ENCODE measurements at regions not wholly inside any gene's neighbourhood (a gene's known extent, or its start where the extent isn't known, plus 50 kb on each side); places are given as distances from the start of the nearest gene placed in this dataset.

- TF ChIP-seq CTCF (IDR thresholded peaks at IDR 0.05): no peak
- intact Hi-C loops (cut with DNase I): no loop called here
- no peaks in the 10 kb centered on the region for H3K9me3 ChIP-seq
- no peak overlapping the region for H3K27ac ChIP-seq
- H3K4me1 ChIP-seq: no peaks in the 10 kb centered on the region
- no peak for DNase-seq
- H3K4me3 ChIP-seq: no peak overlapping the region
- no peaks in the 10 kb centered on the region for H3K36me3 ChIP-seq
- H3K9ac ChIP-seq (ENCODE audit: low read depth in 2 of 2, low read length in 2 of 2): no peak overlapping the region
- H3K27me3 ChIP-seq: no peaks in the 10 kb centered on the region
Observed at GRCh38 chr4:96012687-96013086, 172.8 kb downstream of the PDHA2 start.

GRCh38 chr4:96016634-96017299 is 176.9 kb downstream of the PDHA2 start:
- H3K9ac ChIP-seq (ENCODE audit: low read depth in 2 of 2, low read length in 2 of 2): no peak overlapping the region
- no peak overlapping the region for H3K4me3 ChIP-seq
- no peak for TF ChIP-seq CTCF (IDR thresholded peaks at IDR 0.05)
- no peaks in the 10 kb centered on the region for H3K4me1 ChIP-seq
- DNase-seq: no peak
- intact Hi-C loops (cut with DNase I): no loop called here
- no peak overlapping the region for H3K27ac ChIP-seq
- no peaks in the 10 kb centered on the region for H3K27me3 ChIP-seq
- H3K36me3 ChIP-seq: no peaks in the 10 kb centered on the region
- no peaks in the 10 kb centered on the region for H3K9me3 ChIP-seq

- TF ChIP-seq CTCF (IDR thresholded peaks at IDR 0.05): no peak
- intact Hi-C loops (cut with DNase I): no loop called here
- no peak overlapping the region for H3K9ac ChIP-seq (ENCODE audit: low read depth in 2 of 2, low read length in 2 of 2)
- H3K4me1 ChIP-seq: no peaks in the 10 kb centered on the region
- H3K27ac ChIP-seq: no peak overlapping the region
- H3K36me3 ChIP-seq: no peaks in the 10 kb centered on the region
- no peak for DNase-seq
- H3K9me3 ChIP-seq: no peaks in the 10 kb centered on the region
- no peak overlapping the region for H3K4me3 ChIP-seq
- no peaks in the 10 kb centered on the region for H3K27me3 ChIP-seq
Observed at GRCh38 chr4:96025011-96025410, 185.1 kb downstream of the PDHA2 start.

- TF ChIP-seq CTCF (IDR thresholded peaks at IDR 0.05): peak; percentile 27
- Histone ChIP-seq H3K9ac (ENCODE audit: low read depth in 2 of 2, low read length in 2 of 2) (no peak overlapping the region), H3K27me3 (no peaks in the 10 kb centered on the region), H3K4me1 (no peaks in the 10 kb centered on the region), H3K9me3 (no peaks in the 10 kb centered on the region), H3K36me3 (no peaks in the 10 kb centered on the region), H3K27ac (no peak overlapping the region), H3K4me3 (no peak overlapping the region)
- intact Hi-C loops (cut with DNase I): no loop called here
- DNase-seq: no peak
Observed at GRCh38 chr4:96035727-96036126, 195.8 kb downstream of the PDHA2 start.

GRCh38 chr4:96036781-96037180 is 196.9 kb downstream of the PDHA2 start:
- no peaks in the 10 kb centered on the region for H3K9me3 ChIP-seq
- TF ChIP-seq CTCF (IDR thresholded peaks at IDR 0.05): no peak
- H3K9ac ChIP-seq (ENCODE audit: low read depth in 2 of 2, low read length in 2 of 2): no peak overlapping the region
- no peak overlapping the region for H3K27ac ChIP-seq
- H3K4me3 ChIP-seq: no peak overlapping the region
- H3K36me3 ChIP-seq: no peaks in the 10 kb centered on the region
- no peaks in the 10 kb centered on the region for H3K27me3 ChIP-seq
- intact Hi-C loops (cut with DNase I): no loop called here
- H3K4me1 ChIP-seq: no peaks in the 10 kb centered on the region
- DNase-seq: no peak
